Muscle of back (tissue), 3 donors: ENCODE measurements at regions not wholly inside any gene's neighbourhood (a gene's known extent, or its start where the extent isn't known, plus 50 kb on each side); places are given as distances from the start of the nearest gene placed in this dataset.

Experiments used
- DNase-seq, 3 donors: peaks; one replicate each; pipeline versions ENCODE4 v3.0.0 to v3.0.0-alpha.2; 2013

DNA sequence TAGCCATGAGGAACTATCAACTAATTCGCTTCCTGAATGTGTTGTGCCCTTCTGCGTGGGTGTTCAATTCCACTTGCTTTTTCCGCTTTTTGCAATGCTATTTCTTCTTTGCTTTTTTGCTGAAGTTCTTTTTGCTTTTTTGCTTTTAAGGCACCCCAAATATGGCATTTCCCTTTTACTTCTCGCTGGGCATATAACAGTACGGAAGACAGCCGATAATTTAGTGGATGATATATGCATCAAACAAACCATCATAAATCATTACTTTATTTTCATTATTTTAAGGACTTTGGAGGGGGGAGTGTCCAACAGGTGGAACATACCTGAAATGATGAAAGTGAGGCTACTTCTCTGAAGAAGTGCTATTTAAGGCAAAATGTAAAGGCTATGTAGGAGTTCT, 277.0 kb upstream of the MTPN start:
- DNase-seq: no peak

DNA sequence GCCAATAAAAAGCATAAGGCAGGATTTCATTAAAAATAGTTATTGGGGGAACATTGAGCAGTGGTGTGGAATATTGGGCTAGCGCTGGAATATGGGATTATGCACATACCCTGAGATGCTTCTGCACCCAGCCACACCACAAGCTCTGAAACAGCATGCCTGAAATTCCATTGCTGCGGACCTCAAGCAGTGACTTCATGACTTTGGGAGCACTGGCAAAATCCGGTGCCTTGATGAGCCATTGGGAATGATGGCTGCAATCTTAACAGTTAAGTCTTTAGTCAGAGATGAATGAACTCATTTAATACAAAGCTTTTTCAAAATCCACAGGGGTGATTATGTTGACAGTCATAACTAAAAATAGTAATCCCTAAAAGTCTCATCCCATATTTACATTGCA, 274.7 kb upstream of the MTPN start:
- DNase-seq: no peak

GRCh38 chr7:136247211-136247610, 270.1 kb upstream of the MTPN start:
- no peak for DNase-seq

- DNase-seq: peak in 1 of 3 donors; percentile 2
These were observed 268.3 kb upstream of the MTPN start for GRCh38 chr7:136245327-136246004.

DNA sequence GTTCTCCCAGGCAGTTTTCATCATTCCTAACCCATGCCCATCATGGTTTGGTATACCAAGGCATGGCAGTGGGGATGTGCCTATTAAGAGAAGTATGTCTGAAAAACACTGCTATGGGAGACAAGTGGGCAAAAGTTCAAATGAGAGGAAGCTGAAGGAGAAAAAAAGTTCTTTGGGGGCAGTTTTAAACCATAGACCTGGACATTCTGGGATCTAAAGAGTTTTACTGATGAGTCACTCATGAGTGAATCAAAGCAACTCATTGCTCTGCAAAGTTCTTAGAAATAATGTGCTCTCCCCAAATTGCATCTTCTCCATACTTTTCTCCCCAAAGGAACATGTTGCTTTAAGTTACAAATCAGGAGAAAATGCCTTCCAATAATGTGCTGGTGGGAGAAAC, 256.9 kb upstream of the MTPN start:
- DNase-seq: no peak

DNA sequence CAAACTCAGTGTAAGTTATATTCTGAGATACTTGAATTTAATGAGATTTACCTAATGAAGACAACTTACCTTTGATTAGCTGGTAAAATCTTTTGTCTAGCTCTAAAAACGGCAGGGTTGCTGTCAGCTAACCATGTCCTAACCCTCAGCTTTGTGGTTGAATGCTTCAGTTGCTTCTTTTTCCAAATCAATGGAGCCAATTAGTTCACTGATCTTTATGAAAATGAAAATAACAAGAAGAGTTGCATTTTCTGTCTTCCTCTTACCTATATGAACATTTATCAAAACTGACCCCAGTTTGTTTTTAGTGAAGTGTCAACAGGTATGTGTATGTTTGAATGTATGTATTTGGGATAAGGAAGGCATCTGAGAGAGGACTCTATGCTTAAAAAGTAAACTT, 253.1 kb upstream of the MTPN start:
- no peak for DNase-seq

DNA sequence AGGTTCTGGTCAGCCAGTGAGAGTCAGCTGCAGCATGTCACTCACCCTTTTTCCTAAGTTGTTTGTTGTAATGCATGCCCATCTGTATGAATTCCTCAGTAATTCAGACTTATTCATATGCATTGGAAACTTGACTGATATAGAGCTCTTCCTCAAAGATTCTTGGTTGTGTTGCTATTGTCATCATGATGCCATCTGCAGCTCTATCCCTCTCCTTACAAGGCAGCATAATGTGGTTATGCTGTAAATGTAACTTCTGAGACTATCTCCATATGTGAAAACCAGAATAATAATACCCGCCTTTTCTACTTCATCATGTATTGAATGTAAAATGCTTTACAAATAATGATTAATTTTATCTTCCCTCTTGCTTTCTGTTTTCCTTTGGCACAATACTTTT, 252.6 kb upstream of the MTPN start:
- no peak for DNase-seq

DNA sequence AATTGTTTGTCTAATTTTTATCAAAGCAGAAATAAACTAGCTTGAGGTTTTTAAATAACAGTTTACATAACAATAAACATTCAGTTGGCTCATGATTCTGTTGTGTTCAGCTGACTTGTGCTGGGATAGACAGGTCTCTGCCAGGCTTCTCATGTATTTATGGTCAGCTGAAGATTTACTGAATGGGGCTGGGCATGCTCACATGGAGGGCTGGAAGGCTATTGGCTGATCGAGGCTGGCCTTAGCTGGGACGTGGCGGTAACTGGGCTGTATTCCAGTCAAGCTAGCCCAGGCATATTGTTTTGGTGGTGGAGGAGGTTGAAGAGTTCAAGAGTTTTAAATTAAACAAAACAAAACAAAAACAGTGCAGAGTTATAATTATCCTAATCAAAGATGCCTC, 251.0 kb upstream of the MTPN start:
- no peak for DNase-seq

- DNase-seq: no peak
These were observed 237.2 kb upstream of the MTPN start for GRCh38 chr7:136214356-136214755.

DNA sequence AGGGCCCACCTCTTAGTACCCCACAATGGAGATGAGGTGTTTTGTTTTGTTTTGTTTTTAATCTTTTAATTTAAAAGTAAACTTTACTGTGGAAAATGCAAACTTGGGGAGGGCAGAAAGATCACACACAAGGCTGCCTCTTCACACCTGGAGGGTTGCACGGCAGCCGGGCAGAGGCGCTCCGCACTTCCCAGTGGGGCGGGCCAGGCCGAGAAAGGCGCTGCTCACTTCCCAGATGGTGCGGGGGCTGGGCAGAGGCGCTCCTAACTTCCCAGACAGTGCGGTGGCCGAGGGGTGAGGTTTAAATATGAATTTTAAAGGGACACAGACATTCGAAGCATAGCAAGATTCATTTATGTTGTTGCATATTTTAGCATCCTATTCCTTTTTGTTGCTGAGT, 235.9 kb upstream of the MTPN start:
- no peak for DNase-seq

GRCh38 chr7:136210664-136211063, 233.5 kb upstream of the MTPN start:
- DNase-seq: no peak

- DNase-seq: no peak
These were observed 232.9 kb upstream of the MTPN start for GRCh38 chr7:136210079-136210478.

DNA sequence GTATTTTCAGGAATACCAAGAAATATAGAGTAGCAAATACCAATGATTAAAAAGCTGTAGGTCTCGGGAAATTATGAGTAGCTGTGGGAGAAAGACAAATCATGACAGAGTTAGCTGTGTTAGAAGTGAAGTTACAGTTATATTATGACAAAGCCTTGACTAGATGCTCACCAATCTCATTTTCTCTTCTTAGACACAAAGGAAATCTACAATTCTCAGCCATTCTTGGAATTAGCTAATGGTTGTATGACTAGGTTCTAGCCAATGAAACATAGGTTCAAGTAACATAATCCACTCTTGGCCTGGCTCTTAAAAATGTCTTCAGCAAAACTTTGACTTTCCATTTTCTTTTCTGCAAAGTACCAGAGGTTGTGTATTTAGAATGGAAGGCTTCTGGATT, 228.8 kb upstream of the MTPN start:
- DNase-seq: no peak

- DNase-seq: no peak
These were observed 221.0 kb upstream of the MTPN start for GRCh38 chr7:136198168-136198567.

- no peak for DNase-seq
These were observed 217.7 kb upstream of the MTPN start for GRCh38 chr7:136194878-136195277.

DNA sequence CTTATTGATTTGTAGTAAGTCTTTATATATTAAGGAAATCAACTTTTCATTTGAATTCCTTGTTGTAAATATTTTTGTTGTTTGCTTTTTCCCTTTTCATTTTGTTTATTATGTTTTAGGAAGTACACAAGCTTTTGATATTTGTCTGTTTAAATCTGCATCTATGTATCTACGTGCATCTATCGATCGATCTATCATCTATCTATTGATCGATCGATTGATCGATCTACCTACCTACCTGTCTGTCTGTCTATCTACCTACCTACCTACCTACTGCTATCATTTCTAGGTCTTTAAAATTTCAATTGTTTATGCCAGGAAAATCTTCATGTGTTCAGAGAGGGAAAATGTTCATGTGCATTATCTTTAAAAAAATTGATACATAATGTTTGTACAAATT, 216.8 kb upstream of the MTPN start:
- no peak for DNase-seq

DNA sequence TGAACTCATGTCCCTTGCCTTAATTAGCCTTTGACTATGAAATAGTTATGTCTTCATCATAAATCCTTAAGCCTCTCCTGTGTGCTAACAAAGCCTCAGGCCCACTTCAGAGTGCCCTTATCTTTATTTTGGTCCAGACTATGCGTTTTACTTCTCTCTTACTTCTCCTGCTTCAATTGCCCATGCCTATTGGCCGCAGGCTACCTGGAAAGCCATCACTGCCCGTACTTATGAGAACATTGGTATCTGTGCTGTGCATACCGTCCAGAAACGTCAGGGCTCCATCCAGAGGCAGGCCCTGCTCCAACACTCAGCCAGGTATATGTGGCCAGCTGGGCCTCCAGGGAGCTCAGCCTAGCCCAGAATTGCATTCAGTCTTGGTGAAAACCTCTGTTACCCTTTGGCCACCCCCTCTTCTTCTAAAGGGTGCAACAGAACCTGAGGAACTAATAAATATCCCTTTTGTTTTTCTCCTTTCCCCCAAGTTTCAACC, 212.4 kb upstream of the MTPN start:
- DNase-seq: no peak

- no peak for DNase-seq
These were observed 209.1 kb upstream of the MTPN start for GRCh38 chr7:136186281-136186680.

- no peak for DNase-seq
These were observed 207.6 kb upstream of the MTPN start for GRCh38 chr7:136184719-136185118.

GRCh38 chr7:136183981-136184380, 206.8 kb upstream of the MTPN start:
- peak in 1 of 3 donors; percentile 19 for DNase-seq

DNA sequence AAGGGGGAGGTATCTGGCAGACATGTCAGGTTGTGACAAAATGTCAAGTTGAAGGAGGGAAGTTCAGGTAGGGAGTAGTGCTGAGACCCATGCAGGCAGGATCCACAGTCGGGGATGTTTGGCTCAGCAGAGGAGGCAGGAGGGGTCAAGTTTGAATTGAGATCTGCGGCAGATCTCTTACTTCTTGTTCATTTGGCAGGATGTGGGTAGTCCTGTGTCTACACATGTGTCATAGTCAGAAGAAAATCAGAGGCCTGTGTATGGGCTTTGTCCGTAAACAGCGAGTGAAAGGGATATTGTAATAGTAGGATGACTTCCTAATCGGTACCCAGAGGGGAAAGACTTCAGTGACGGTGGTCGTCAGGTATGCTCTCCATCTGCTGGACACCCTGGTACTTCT, 203.8 kb upstream of the MTPN start:
- no peak for DNase-seq

- DNase-seq: no peak
These were observed 202.9 kb upstream of the MTPN start for GRCh38 chr7:136179851-136180721.

DNA sequence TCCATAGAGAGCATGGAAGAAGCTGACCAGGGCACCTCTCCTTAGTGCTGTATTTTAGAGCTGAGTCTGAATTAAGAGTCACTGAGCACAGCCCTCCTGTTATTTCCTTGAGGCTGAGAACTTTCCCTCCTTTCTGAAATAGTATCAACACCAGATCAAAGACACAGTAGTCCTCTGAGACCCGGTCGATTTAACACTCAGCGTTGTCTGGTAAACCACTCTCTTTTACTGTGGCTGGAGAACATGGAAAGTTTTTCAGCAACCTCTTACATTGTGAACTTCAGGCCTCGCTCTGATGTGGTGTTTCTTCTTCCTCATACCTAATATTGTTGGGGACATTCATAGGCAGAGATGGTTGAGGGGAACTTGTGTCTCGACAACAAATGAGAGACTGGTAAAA, 202.0 kb upstream of the MTPN start:
- no peak for DNase-seq
